C4-2B (cell line): ENCODE measurements at regions not wholly inside any gene's neighbourhood (a gene's known extent, or its start where the extent isn't known, plus 50 kb on each side); places are given as distances from the start of the nearest gene placed in this dataset.

Experiments used
- ZFX ChIP-seq: fragments of 450-650 bp; IDR thresholded peaks from 2 replicates; pipeline ENCODE4 v1.6.1; 2017
- TF ChIP-seq, protein P1 (sequence below): fragments of 450-650 bp; conservative IDR thresholded peaks from 2 replicates; pipeline ENCODE4 v1.5.1; 2017; ENCODE audit warnings: mild to moderate bottlenecking

DNA sequence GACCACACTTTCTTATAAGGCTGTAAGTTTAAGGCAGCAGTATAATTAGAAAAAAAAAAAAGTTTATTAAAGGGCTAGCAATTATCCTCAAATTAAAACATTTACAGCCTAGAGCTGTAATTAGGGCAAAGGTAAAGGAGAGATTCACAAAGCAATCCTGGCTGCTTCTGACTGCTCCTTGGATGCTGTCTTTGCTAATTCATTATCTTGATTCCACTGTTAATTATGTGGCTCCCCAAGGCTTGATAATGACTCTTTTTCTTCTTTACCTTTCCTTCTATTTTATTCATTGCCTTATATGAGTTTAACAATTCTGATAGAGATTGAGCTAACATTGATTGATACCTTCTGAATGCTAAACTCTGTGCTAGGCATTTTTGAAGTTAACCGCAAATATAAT lies 476.5 kb downstream of the DTWD2 start:
- TF ChIP-seq, protein P1, sequence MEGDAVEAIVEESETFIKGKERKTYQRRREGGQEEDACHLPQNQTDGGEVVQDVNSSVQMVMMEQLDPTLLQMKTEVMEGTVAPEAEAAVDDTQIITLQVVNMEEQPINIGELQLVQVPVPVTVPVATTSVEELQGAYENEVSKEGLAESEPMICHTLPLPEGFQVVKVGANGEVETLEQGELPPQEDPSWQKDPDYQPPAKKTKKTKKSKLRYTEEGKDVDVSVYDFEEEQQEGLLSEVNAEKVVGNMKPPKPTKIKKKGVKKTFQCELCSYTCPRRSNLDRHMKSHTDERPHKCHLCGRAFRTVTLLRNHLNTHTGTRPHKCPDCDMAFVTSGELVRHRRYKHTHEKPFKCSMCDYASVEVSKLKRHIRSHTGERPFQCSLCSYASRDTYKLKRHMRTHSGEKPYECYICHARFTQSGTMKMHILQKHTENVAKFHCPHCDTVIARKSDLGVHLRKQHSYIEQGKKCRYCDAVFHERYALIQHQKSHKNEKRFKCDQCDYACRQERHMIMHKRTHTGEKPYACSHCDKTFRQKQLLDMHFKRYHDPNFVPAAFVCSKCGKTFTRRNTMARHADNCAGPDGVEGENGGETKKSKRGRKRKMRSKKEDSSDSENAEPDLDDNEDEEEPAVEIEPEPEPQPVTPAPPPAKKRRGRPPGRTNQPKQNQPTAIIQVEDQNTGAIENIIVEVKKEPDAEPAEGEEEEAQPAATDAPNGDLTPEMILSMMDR = no peak
- TF ChIP-seq ZFX = no peak
